ENCODE measurements at regions not wholly inside any gene's neighbourhood (a gene's known extent, or its start where the extent isn't known, plus 50 kb on each side); places are given as distances from the start of the nearest gene placed in this dataset.

GRCh38 chr20:22834651-22835256, 200.4 kb upstream of the SSTR4 start:
- TF ChIP-seq EZH2 (IDR thresholded peaks at IDR 0.05; ENCODE audit: low read length, missing control alignments) (no peak), CTCF (conservative IDR thresholded peaks at IDR 0.05 in 1 of 2, IDR thresholded peaks at IDR 0.05 in 1 of 2; ENCODE audit: low read depth in 1 of 2, low read length in 2 of 2) (no peak)
